PFSK-1 (cell line): ENCODE measurements at regions not wholly inside any gene's neighbourhood (a gene's known extent, or its start where the extent isn't known, plus 50 kb on each side); places are given as distances from the start of the nearest gene placed in this dataset.

Source experiments
- FOXP2 ChIP-seq: optimal IDR thresholded peaks from 2 replicates; pipeline ENCODE3; 2011; ENCODE audit warnings: borderline replicate concordance, control low read depth, inconsistent platforms; ENCODE audit not compliant: insufficient read depth; ENCODE audit errors: extremely low read length, extremely low read depth
- POLR2AphosphoS5 ChIP-seq: IDR thresholded peaks from 2 replicates; pipeline ENCODE4 v1.6.1; 2012; ENCODE audit warnings: low read depth, mild to moderate bottlenecking, control low read depth, low read length, moderate library complexity
- SIN3A ChIP-seq: IDR thresholded peaks from 2 replicates; pipeline ENCODE4 v1.6.1; 2012; ENCODE audit warnings: mild to moderate bottlenecking, low read length, moderate library complexity, borderline replicate concordance; ENCODE audit not compliant: insufficient read depth
- TAF1 ChIP-seq: IDR thresholded peaks from 2 replicates; pipeline ENCODE4 v1.6.1; 2012; ENCODE audit warnings: low read length, control low read depth, borderline replicate concordance; ENCODE audit not compliant: insufficient read depth
- TF ChIP-seq, protein P1 (sequence below), 2 experiments: IDR thresholded peaks; 2 replicates each; pipeline versions ENCODE4 v1.6.1 to v1.8.0; 2011 to 2012; ENCODE audit warnings: low read depth in 2 of 2, low read length in 2 of 2, control low read depth in 1 of 2, inconsistent platforms in 1 of 2, mild to moderate bottlenecking in 1 of 2, moderate library complexity in 1 of 2; ENCODE audit not compliant: insufficient read depth in 1 of 2

DNA sequence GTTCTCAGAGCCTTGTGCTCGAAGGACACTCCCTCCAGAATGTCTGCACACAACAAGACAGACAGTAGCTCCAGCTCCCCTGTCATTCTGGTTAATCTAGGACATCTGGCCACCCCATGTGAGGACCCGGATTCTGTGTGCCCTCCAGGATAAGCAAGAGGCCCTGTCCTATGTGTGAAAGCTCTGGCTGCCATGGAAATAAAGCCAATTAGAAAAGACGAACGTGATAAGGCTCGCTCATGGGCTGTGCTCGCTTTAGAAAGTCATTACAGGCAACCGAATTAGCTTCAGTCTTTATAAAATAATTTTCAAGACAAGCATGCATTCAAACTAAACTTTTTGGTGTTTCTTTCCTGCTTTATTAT lies 263.4 kb downstream of the INHBA start:
- TF ChIP-seq FOXP2: no peak
- TF ChIP-seq POLR2AphosphoS5: no peak
- no peak for TF ChIP-seq SIN3A
- TF ChIP-seq, protein P1, sequence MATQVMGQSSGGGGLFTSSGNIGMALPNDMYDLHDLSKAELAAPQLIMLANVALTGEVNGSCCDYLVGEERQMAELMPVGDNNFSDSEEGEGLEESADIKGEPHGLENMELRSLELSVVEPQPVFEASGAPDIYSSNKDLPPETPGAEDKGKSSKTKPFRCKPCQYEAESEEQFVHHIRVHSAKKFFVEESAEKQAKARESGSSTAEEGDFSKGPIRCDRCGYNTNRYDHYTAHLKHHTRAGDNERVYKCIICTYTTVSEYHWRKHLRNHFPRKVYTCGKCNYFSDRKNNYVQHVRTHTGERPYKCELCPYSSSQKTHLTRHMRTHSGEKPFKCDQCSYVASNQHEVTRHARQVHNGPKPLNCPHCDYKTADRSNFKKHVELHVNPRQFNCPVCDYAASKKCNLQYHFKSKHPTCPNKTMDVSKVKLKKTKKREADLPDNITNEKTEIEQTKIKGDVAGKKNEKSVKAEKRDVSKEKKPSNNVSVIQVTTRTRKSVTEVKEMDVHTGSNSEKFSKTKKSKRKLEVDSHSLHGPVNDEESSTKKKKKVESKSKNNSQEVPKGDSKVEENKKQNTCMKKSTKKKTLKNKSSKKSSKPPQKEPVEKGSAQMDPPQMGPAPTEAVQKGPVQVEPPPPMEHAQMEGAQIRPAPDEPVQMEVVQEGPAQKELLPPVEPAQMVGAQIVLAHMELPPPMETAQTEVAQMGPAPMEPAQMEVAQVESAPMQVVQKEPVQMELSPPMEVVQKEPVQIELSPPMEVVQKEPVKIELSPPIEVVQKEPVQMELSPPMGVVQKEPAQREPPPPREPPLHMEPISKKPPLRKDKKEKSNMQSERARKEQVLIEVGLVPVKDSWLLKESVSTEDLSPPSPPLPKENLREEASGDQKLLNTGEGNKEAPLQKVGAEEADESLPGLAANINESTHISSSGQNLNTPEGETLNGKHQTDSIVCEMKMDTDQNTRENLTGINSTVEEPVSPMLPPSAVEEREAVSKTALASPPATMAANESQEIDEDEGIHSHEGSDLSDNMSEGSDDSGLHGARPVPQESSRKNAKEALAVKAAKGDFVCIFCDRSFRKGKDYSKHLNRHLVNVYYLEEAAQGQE (IDR thresholded peaks at IDR 0.05; ENCODE audit: insufficient read depth in 1 of 2, low read depth in 2 of 2, low read length in 2 of 2): no peak

DNA sequence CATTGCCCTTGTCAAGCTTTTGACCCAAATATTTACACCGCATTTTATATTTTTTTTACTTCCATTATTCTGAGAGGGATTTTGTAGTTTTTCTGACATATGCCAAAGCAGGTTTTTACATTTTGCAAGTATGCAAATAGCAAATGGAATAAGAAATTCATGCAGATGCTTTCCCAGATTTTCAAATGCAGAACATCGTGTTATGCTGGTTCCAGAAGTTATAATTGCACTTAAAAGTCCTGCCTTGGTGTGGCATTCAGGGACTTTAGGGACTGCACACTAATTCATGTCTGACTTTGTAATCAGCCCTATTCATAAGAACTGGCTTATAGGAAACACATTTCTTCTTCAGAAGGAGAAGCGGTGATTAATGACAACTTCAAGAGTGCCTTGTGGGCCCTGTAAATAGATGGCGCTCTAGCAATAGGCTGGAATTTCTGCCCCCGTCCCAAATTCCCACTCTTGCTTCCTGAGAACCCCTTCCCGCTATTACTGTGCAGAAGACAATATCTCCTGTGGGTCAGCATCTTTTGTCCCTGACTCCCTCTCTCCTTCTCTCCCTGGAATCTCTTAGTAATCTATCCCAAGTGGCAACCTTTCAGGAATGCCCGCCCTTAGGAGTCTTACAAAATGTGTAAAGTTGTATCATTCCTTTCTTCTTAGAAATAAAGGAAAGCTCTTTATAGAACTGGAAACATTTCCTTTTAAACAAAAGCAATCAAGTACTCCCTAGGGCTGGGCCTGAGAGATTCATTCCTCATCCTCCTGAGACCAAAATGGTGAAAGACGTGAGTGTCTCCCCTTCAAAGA lies 264.0 kb downstream of the INHBA start:
- TF ChIP-seq SIN3A (no peak), TAF1 (no peak), POLR2AphosphoS5 (no peak), FOXP2 (no peak)
- TF ChIP-seq, protein P1 (IDR thresholded peaks at IDR 0.05; ENCODE audit: insufficient read depth in 1 of 2, low read depth in 2 of 2, low read length in 2 of 2): no peak

DNA sequence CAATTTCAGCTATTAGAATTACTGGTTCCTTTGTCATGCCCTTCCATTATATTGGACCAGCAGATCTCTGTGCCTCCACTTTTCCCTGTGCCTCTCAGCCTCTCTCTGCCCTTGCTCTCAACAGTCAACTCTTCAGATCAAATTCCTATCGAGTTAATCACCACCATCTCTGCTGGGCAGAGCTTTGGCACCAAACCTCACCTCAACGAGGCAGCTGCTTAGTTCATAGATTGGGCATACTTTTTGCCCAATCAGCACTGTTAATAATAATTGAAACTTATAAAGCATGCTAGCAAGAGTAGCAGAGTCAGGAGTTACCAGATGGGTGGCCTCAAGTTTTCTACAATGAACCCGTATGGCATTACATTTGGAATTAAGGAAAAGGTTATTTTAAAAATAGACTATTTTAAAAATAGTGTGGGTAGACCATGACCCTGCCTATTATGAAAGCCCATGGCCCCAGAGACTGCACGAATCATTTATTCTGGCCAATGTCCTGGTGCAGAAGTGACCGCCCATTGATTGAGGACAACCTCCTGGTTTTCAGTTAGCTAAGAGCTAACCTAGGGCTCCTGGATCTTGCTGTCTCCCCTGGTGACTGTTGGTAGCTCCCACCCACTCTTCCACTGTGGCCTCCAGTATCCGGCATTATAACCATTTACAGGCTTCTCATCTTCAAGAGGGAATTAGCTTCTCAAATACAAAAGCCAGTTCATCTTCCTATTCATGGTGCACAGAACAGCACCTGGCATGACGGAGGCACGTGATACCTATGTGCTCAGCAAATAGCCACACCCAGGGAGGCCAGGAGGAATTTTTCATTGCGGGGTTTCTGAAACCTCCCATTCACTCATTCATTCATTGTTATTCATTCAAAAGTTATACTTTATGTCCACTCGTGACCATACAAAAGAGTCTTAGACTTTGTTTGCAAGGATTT lies 265.4 kb downstream of the INHBA start:
- TF ChIP-seq FOXP2: no peak
- TF ChIP-seq POLR2AphosphoS5: no peak
- no peak for TF ChIP-seq TAF1
- no peak for TF ChIP-seq SIN3A
- TF ChIP-seq, protein P1 (IDR thresholded peaks at IDR 0.05; ENCODE audit: insufficient read depth in 1 of 2, low read depth in 2 of 2, low read length in 2 of 2): no peak

DNA sequence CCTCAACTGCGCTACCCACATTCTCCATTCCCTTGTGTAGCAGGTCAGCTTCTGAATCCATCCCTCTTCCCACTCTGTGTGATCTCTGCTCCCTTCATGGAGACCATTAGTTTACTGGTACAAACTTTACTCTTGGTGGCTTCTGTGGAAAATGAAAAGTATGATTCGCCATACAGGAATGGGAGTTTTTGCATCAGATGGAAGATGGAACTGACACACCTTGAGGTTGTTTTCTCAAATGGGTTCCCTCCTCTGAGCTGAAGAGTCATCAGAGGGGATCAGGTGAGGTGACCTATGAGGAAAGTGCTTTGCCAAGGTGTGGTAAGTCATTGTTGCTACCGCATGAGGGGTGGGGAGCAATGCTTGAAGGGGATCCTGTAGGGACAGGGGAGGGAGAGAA lies 266.8 kb downstream of the INHBA start:
- TF ChIP-seq, protein P1 (IDR thresholded peaks at IDR 0.05; ENCODE audit: insufficient read depth in 1 of 2, low read depth in 2 of 2, low read length in 2 of 2): no peak
- no peak for TF ChIP-seq FOXP2
- no peak for TF ChIP-seq SIN3A
- TF ChIP-seq POLR2AphosphoS5: no peak
- no peak for TF ChIP-seq TAF1
